PC-9 (cell line): ENCODE measurements at regions not wholly inside any gene's neighbourhood (a gene's known extent, or its start where the extent isn't known, plus 50 kb on each side); places are given as distances from the start of the nearest gene placed in this dataset.

Experiments used
- BruUV-seq: library from RNA; stranded (reverse); fragments of 400-500 nt; replicated peaks from 2 replicates; lab custom pipeline; 2021; lab: Mats Ljungman, UMichigan
- CTCF ChIA-PET: fragments of 300-600 bp; sonication (Branson Sonifier 250); formaldehyde crosslinking; loops from one replicate; lab custom pipeline; 2022; ENCODE audit warnings: antibody characterized with exemption; lab: Charles Lee
- POLR2A ChIA-PET: fragments of 300-600 bp; sonication (Branson Sonifier 250); formaldehyde crosslinking; loops from one replicate; lab custom pipeline; 2022; ENCODE audit warnings: antibody characterized with exemption; ENCODE audit not compliant: unreplicated experiment; lab: Charles Lee
- DNase-seq, 2 experiments: peaks; one replicate each; pipeline versions ENCODE4 v3.0.0 to v3.0.0-alpha.2; 2015 to 2022; ENCODE audit warnings: mixed read lengths in 1 of 2
- H2AFZ ChIP-seq: fragments of 200-600 bp; sonication (generic); 2 replicates; pipeline ENCODE4 v1.8.1; 2017; ENCODE audit warnings: antibody characterized with exemption
- H3F3A ChIP-seq: fragments of 200-600 bp; sonication (generic); 2 replicates; pipeline ENCODE4 v1.8.1; 2017; ENCODE audit warnings: antibody characterized with exemption, mild to moderate bottlenecking, low read depth; ENCODE audit not compliant: insufficient read depth
- H3K27ac ChIP-seq: fragments of 200-600 bp; sonication (generic); 2 replicates; pipeline ENCODE4 v1.6.1; 2016; ENCODE audit warnings: mixed run types
- H3K27me3 ChIP-seq: fragments of 200-600 bp; sonication (generic); 2 replicates; pipeline ENCODE4 v1.6.1; 2016; ENCODE audit warnings: low read depth, mixed run types; ENCODE audit not compliant: insufficient read depth
- H3K36me3 ChIP-seq: fragments of 200-600 bp; sonication (generic); 2 replicates; pipeline ENCODE4 v1.6.1; 2016; ENCODE audit warnings: low read depth, mixed run types
- H3K4me1 ChIP-seq: fragments of 200-600 bp; sonication (generic); replicated peaks from 2 replicates; pipeline ENCODE4 v1.6.1; 2016; ENCODE audit warnings: mixed run types; ENCODE audit not compliant: insufficient read depth
- H3K4me2 ChIP-seq: fragments of 200-600 bp; sonication (generic); 2 replicates; pipeline ENCODE4 v1.6.1; 2017; ENCODE audit warnings: mixed run types
- H3K4me3 ChIP-seq: fragments of 200-600 bp; sonication (generic); 2 replicates; pipeline ENCODE4 v1.6.1; 2016; ENCODE audit warnings: mixed run types
- H3K79me2 ChIP-seq: fragments of 200-600 bp; sonication (generic); 2 replicates; pipeline ENCODE4 v1.6.1; 2017; ENCODE audit warnings: low read depth, mixed run types
- H3K9me2 ChIP-seq: fragments of 200-600 bp; sonication (generic); 2 replicates; pipeline ENCODE4 v1.8.1; 2017; ENCODE audit warnings: mild to moderate bottlenecking; ENCODE audit not compliant: insufficient read depth
- H3K9me3 ChIP-seq: fragments of 200-600 bp; sonication (generic); 2 replicates; pipeline ENCODE4 v1.8.1; 2016; ENCODE audit warnings: low read depth; ENCODE audit not compliant: insufficient read depth
- H4K20me1 ChIP-seq: fragments of 200-600 bp; sonication (generic); 2 replicates; pipeline ENCODE4 v1.8.1; 2017; ENCODE audit not compliant: insufficient read depth
- EZH2 ChIP-seq: fragments of 200-600 bp; sonication (generic); IDR thresholded peaks from 2 replicates; pipeline ENCODE4 v1.8.0; 2017; ENCODE audit warnings: antibody characterized with exemption, low read depth
- intact Hi-C: fragments of 100-400 bp; cut with micrococcal nuclease; formaldehyde crosslinking; loops from one replicate; pipeline ENCODE4 v1.10.0; 2022; ENCODE audit not compliant: unreplicated experiment
- TF ChIP-seq, protein P1 (sequence below): fragments of 200-600 bp; sonication (generic); conservative IDR thresholded peaks from 2 replicates; pipeline ENCODE4 v1.6.1; 2017; ENCODE audit warnings: mixed run types, antibody characterized with exemption, mild to moderate bottlenecking, moderate library complexity

DNA sequence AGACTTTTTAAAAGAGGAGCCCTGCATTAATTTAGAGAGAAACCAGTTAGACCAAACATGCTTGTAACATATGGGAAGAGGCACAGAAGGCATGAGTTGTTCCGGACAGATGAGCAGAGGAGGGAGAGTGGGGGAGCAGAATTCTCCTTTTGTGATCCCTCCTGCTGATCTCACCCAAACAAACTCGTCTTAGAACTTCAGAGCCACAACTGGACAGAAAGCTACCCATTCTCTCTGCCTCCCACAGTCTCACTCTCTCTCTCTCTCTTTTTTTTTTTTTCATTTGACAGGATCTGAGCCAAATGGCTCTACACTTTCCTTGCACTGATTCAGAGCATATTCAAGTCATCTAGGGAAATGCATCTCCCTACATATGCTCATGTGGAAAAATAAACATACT, 196.0 kb upstream of the PAPPA start:
- no peak overlapping the region for H2AFZ ChIP-seq
- no peak overlapping the region for H3K27ac ChIP-seq
- peaks cover 9% of the 10 kb centered on the region for H3K4me1 ChIP-seq
- H3K9me3 ChIP-seq, result no peaks in the 10 kb centered on the region
- H3K36me3 ChIP-seq, result no peaks in the 10 kb centered on the region
- no peaks in the 10 kb centered on the region for H4K20me1 ChIP-seq
- no peak for DNase-seq
- ChIA-PET POLR2A (no interaction called here), CTCF (no interaction called here)
- 0 out of 2 replicates have a peak, but pooled peaks cover 3% of the 10 kb centered on the region for H3K9me2 ChIP-seq
- H3K79me2 ChIP-seq, result no peaks in the 10 kb centered on the region
- no peak overlapping the region for H3K4me3 ChIP-seq
- no peaks in the 10 kb centered on the region for H3K27me3 ChIP-seq
- TF ChIP-seq, protein P1, sequence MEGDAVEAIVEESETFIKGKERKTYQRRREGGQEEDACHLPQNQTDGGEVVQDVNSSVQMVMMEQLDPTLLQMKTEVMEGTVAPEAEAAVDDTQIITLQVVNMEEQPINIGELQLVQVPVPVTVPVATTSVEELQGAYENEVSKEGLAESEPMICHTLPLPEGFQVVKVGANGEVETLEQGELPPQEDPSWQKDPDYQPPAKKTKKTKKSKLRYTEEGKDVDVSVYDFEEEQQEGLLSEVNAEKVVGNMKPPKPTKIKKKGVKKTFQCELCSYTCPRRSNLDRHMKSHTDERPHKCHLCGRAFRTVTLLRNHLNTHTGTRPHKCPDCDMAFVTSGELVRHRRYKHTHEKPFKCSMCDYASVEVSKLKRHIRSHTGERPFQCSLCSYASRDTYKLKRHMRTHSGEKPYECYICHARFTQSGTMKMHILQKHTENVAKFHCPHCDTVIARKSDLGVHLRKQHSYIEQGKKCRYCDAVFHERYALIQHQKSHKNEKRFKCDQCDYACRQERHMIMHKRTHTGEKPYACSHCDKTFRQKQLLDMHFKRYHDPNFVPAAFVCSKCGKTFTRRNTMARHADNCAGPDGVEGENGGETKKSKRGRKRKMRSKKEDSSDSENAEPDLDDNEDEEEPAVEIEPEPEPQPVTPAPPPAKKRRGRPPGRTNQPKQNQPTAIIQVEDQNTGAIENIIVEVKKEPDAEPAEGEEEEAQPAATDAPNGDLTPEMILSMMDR, result no peak
- no peak for TF ChIP-seq EZH2
- BruUV-seq, result no TSS peak
- H3F3A ChIP-seq, result peaks cover 8% of the 10 kb centered on the region; the same call in 1 of the 2 replicates
- no peak overlapping the region for H3K4me2 ChIP-seq
- intact Hi-C loops, result loop anchor here (10.0 kb wide), 1 partner anchor 47 kb away; no protein-coding TSS in a partner anchor

DNA sequence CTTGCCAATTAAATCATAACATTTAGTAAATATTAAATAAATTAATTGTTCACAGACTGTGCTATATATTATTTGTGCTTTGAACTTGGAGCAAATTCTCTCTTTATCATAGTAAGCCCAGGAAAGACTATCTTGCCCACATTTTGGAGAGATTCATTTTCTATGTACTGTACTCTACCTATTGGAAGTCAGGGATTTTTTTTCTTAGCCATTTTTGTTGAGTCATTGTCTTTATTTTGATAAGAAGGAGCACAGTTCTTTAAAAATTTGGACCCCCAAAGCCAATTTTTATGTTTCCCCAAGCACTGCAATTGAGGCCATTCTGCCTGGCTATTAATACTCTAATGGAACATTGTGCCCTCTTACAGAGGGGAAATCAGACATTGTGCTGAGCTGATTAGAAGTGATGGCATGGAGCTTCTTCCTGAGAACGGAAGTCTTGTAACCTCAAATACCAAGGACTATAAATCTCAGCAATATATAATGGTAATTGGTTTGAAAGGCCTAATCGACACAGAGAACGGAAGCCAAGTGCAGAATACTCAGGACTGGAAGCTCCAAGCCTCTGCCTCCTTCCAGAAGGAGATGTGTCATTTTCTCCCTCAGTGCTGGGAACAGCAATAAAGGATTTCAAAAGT, 188.8 kb upstream of the PAPPA start:
- TF ChIP-seq, protein P1, result no peak
- no peak for TF ChIP-seq EZH2
- H3K36me3 ChIP-seq, result no peaks in the 10 kb centered on the region
- no peaks in the 10 kb centered on the region for H3K9me2 ChIP-seq
- DNase-seq, result no peak
- 0 out of 2 replicates have a peak, but pooled peaks cover 4% of the 10 kb centered on the region for H3K9me3 ChIP-seq
- no peaks in the 10 kb centered on the region for H3K79me2 ChIP-seq
- H3K27ac ChIP-seq, result no peak overlapping the region
- CTCF ChIA-PET, result no interaction called here
- no peaks in the 10 kb centered on the region for H3K4me1 ChIP-seq
- no peak overlapping the region for H3K4me2 ChIP-seq
- BruUV-seq, result no TSS peak
- H2AFZ ChIP-seq, result no peak overlapping the region
- intact Hi-C loops, result no loop called here
- no peak overlapping the region for H3K4me3 ChIP-seq
- H3F3A ChIP-seq, result no peaks in the 10 kb centered on the region
- H3K27me3 ChIP-seq, result no peaks in the 10 kb centered on the region
- POLR2A ChIA-PET, result no interaction called here
- no peaks in the 10 kb centered on the region for H4K20me1 ChIP-seq

DNA sequence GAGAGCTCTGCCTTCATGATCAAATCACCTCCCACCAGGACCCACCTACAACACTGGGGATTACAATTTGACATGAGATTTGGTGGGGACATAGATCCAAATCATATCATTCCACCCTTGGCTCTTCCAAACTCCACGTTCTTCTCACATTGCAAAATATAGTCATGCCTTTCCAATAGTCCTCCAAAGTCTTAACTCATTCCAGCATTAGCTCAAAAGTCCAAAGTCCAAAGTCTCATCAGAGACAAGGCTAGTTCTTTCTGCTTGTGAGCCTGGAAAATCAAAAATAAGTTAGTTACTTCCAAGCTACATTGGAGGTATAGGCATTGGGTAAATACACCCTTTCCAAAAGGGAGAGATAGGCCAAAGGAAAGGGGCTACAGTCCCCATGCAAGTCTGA, 186.9 kb upstream of the PAPPA start:
- no peak for DNase-seq
- H3K9me3 ChIP-seq, result 0 out of 2 replicates have a peak, but pooled peaks cover 4% of the 10 kb centered on the region
- H2AFZ ChIP-seq, result no peak overlapping the region
- H3K79me2 ChIP-seq, result no peaks in the 10 kb centered on the region
- no peaks in the 10 kb centered on the region for H3K4me1 ChIP-seq
- H3K4me2 ChIP-seq, result no peak overlapping the region
- H3K36me3 ChIP-seq, result no peaks in the 10 kb centered on the region
- CTCF ChIA-PET, result no interaction called here
- no peaks in the 10 kb centered on the region for H3K27me3 ChIP-seq
- H3K27ac ChIP-seq, result no peak overlapping the region
- BruUV-seq, result no TSS peak
- no peaks in the 10 kb centered on the region for H3F3A ChIP-seq
- no peak for TF ChIP-seq EZH2
- TF ChIP-seq, protein P1, result no peak
- POLR2A ChIA-PET, result no interaction called here
- H4K20me1 ChIP-seq, result no peaks in the 10 kb centered on the region
- intact Hi-C loops, result no loop called here
- H3K4me3 ChIP-seq, result no peak overlapping the region
- no peaks in the 10 kb centered on the region; the same call in 1 of the 2 replicates for H3K9me2 ChIP-seq
